PC-3 (cell line): ENCODE measurements at regions not wholly inside any gene's neighbourhood (a gene's known extent, or its start where the extent isn't known, plus 50 kb on each side); places are given as distances from the start of the nearest gene placed in this dataset.

Experiments
- ATAC-seq: fragments of 200-7000 bp; cut with Tn5 transposase; 2 replicates; pipeline ENCODE4 v1.9.1; 2020; ENCODE audit warnings: mild to moderate bottlenecking, moderate library complexity
- BruUV-seq: library from RNA; stranded (reverse); fragments of 400-500 nt; replicated peaks from 2 replicates; lab custom pipeline; 2021; lab: Mats Ljungman, UMichigan
- CTCF ChIA-PET: fragments of 300-600 bp; sonication (Branson Sonifier 250); formaldehyde crosslinking; loops from one replicate; lab custom pipeline; 2022; ENCODE audit warnings: antibody characterized with exemption; lab: Charles Lee
- POLR2A ChIA-PET: fragments of 300-600 bp; sonication (Branson Sonifier 250); formaldehyde crosslinking; loops from one replicate; lab custom pipeline; 2022; ENCODE audit warnings: antibody characterized with exemption; ENCODE audit not compliant: unreplicated experiment; lab: Charles Lee
- DNase-seq: peaks from one replicate; pipeline ENCODE4 v3.0.0-alpha.2; 2015
- H2AFZ ChIP-seq: fragments of 300-600 bp; sonication (generic); 2 replicates; pipeline ENCODE4 v1.6.0; 2016; ENCODE audit warnings: antibody characterized with exemption, low read length
- H3F3A ChIP-seq: fragments of 300-600 bp; sonication (generic); one replicate; pipeline ENCODE4 v1.6.0; 2017; ENCODE audit warnings: antibody characterized with exemption, low read length, control low read depth, mild to moderate bottlenecking; ENCODE audit not compliant: unreplicated experiment
- H3K27ac ChIP-seq: fragments of 300-600 bp; sonication (generic); 2 replicates; pipeline ENCODE4 v1.5.1; 2016; ENCODE audit warnings: mild to moderate bottlenecking, low read length
- H3K27me3 ChIP-seq: fragments of 300-600 bp; sonication (generic); 2 replicates; pipeline ENCODE4 v1.6.1; 2016; ENCODE audit warnings: low read length, mixed read lengths
- H3K36me3 ChIP-seq: fragments of 300-600 bp; sonication (generic); 2 replicates; pipeline ENCODE4 v1.6.1; 2016; ENCODE audit warnings: low read depth, mixed run types, low read length, mixed read lengths
- H3K4me1 ChIP-seq: fragments of 300-600 bp; sonication (generic); 2 replicates; pipeline ENCODE4 v1.5.1; 2016; ENCODE audit warnings: low read length; ENCODE audit not compliant: insufficient read depth
- H3K4me2 ChIP-seq: fragments of 300-600 bp; sonication (generic); 2 replicates; pipeline ENCODE4 v1.6.0; 2016; ENCODE audit warnings: low read length
- H3K4me3 ChIP-seq: fragments of 300-600 bp; sonication (generic); 2 replicates; pipeline ENCODE4 v1.5.1; 2016; ENCODE audit warnings: mild to moderate bottlenecking, low read length, mixed read lengths
- H3K79me2 ChIP-seq: fragments of 300-600 bp; sonication (generic); 2 replicates; pipeline ENCODE4 v1.6.1; 2017; ENCODE audit warnings: low read length, mixed read lengths
- H3K9ac ChIP-seq: fragments of 300-600 bp; sonication (generic); 2 replicates; pipeline ENCODE4 v1.6.0; 2016; ENCODE audit warnings: mild to moderate bottlenecking, low read length
- H3K9me2 ChIP-seq: fragments of 300-600 bp; sonication (generic); replicated peaks from 2 replicates; pipeline ENCODE4 v1.6.1; 2016; ENCODE audit warnings: mixed run types, low read length, mixed read lengths
- H3K9me3 ChIP-seq: fragments of 300-600 bp; sonication (generic); 2 replicates; pipeline ENCODE4 v1.6.1; 2016; ENCODE audit warnings: low read length, mixed read lengths
- H4K20me1 ChIP-seq: fragments of 300-600 bp; sonication (generic); 2 replicates; pipeline ENCODE4 v1.6.1; 2016; ENCODE audit warnings: low read length, mixed read lengths
- EZH2 ChIP-seq: fragments of 300-600 bp; sonication (generic); IDR thresholded peaks from one replicate; pipeline ENCODE4 v1.6.1; 2017; ENCODE audit warnings: antibody characterized with exemption, mild to moderate bottlenecking, low read length; ENCODE audit not compliant: unreplicated experiment
- EZH2phosphoT487 ChIP-seq: fragments of 300-600 bp; sonication (generic); IDR thresholded peaks from 2 replicates; pipeline ENCODE4 v1.6.1; 2018; ENCODE audit warnings: mild to moderate bottlenecking, antibody characterized with exemption, low read length, borderline replicate concordance
- intact Hi-C: fragments of 100-400 bp; cut with micrococcal nuclease; formaldehyde crosslinking; loops from 2 replicates; pipeline ENCODE4 v1.9.0; 2023
- TF ChIP-seq, protein P1 (sequence below): fragments of 300-600 bp; sonication (generic); conservative IDR thresholded peaks from 2 replicates; pipeline ENCODE4 v1.5.1; 2017; ENCODE audit warnings: antibody characterized with exemption, low read depth, mild to moderate bottlenecking, low read length

DNA sequence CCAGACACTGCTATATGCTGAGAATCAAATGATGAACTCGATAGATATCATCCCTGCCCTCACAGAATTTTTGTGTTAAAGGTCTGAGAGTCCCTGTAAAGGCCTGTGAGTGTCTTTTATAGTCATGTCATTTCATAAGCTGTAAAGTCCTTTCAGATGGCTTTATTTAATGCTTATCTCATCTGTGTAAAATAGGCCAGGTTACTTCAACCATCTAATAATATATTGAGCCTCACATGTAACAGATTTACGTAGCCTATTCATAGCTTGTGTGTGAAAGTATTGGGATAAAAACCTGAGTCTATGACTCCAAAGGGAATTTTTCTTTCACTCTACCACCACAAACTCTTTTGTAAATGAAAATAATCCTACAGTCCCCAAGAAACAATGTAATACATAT, 672.0 kb upstream of the SYT4 start:
- no peak overlapping the region for H3K4me3 ChIP-seq
- no peaks in the 10 kb centered on the region for H3K27me3 ChIP-seq
- intact Hi-C loops = no loop called here
- H3K4me2 ChIP-seq = no peak overlapping the region
- H4K20me1 ChIP-seq = no peaks in the 10 kb centered on the region
- no peak overlapping the region for H2AFZ ChIP-seq
- no peaks in the 10 kb centered on the region for H3K36me3 ChIP-seq
- H3K9me2 ChIP-seq = no peaks in the 10 kb centered on the region
- H3K4me1 ChIP-seq = no peaks in the 10 kb centered on the region
- CTCF ChIA-PET = no interaction called here
- POLR2A ChIA-PET = no interaction called here
- no peak overlapping the region for H3K27ac ChIP-seq
- no peaks in the 10 kb centered on the region for H3K79me2 ChIP-seq
- no peaks in the 10 kb centered on the region for H3F3A ChIP-seq
- DNase-seq = no peak
- TF ChIP-seq EZH2 (no peak), EZH2phosphoT487 (no peak)
- TF ChIP-seq, protein P1, sequence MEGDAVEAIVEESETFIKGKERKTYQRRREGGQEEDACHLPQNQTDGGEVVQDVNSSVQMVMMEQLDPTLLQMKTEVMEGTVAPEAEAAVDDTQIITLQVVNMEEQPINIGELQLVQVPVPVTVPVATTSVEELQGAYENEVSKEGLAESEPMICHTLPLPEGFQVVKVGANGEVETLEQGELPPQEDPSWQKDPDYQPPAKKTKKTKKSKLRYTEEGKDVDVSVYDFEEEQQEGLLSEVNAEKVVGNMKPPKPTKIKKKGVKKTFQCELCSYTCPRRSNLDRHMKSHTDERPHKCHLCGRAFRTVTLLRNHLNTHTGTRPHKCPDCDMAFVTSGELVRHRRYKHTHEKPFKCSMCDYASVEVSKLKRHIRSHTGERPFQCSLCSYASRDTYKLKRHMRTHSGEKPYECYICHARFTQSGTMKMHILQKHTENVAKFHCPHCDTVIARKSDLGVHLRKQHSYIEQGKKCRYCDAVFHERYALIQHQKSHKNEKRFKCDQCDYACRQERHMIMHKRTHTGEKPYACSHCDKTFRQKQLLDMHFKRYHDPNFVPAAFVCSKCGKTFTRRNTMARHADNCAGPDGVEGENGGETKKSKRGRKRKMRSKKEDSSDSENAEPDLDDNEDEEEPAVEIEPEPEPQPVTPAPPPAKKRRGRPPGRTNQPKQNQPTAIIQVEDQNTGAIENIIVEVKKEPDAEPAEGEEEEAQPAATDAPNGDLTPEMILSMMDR = no peak
- H3K9ac ChIP-seq = no peak overlapping the region
- BruUV-seq = no TSS peak
- no peaks in the 10 kb centered on the region for H3K9me3 ChIP-seq
- no peak for ATAC-seq

DNA sequence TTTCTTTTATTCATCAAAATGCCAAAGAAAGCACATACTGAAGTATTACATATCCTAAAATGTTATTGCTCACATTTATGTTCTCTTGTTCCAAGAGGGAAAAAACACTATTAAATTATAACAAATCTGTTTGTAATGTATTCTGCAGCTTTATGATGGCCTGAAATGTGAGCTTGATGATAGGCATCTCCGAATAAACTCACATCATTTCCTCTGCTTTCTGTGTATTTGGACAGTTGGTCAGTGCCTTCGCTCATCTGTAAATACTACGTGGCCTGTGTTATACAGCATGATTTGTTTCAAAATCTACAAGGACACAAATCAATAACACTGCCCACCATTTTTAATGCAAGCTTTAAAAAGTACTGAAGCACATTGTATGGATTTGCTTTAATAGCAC, 672.8 kb upstream of the SYT4 start:
- no peak overlapping the region for H3K4me3 ChIP-seq
- no peaks in the 10 kb centered on the region for H3K36me3 ChIP-seq
- no peak overlapping the region for H2AFZ ChIP-seq
- H3K9me2 ChIP-seq = no peaks in the 10 kb centered on the region
- CTCF ChIA-PET = no interaction called here
- H3K27ac ChIP-seq = no peak overlapping the region
- no peak overlapping the region for H3K4me2 ChIP-seq
- H3F3A ChIP-seq = no peaks in the 10 kb centered on the region
- H4K20me1 ChIP-seq = no peaks in the 10 kb centered on the region
- DNase-seq = no peak
- no TSS peak for BruUV-seq
- no peaks in the 10 kb centered on the region for H3K4me1 ChIP-seq
- intact Hi-C loops = no loop called here
- POLR2A ChIA-PET = no interaction called here
- H3K9me3 ChIP-seq = no peaks in the 10 kb centered on the region
- H3K9ac ChIP-seq = no peak overlapping the region
- TF ChIP-seq, protein P1 = no peak
- TF ChIP-seq EZH2phosphoT487 (no peak), EZH2 (no peak)
- no peaks in the 10 kb centered on the region for H3K79me2 ChIP-seq
- H3K27me3 ChIP-seq = no peaks in the 10 kb centered on the region
- no peak for ATAC-seq

DNA sequence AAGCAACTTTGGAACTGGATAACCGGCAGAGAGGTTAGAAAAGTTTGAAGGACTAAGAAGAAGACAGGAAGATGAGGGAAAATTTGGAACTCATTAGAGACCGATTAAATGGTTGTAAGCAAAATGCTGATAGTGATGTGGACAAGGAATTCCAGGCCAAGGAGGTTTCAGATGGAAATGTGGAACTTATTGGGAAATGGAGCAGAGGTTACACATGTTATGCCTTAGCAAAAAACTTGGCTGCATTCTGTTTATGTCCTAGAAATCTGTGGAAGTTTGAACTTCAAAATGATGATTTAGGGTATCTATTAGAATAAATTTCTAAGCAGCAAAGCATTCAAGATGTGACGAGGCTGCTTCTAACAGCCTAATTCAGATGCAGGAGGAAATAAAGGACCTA, 675.1 kb upstream of the SYT4 start:
- Histone ChIP-seq H2AFZ (no peak overlapping the region), H3K9ac (no peak overlapping the region), H3K79me2 (no peaks in the 10 kb centered on the region), H3K27me3 (no peaks in the 10 kb centered on the region), H4K20me1 (no peaks in the 10 kb centered on the region), H3K4me2 (no peak overlapping the region), H3K36me3 (no peaks in the 10 kb centered on the region), H3K9me3 (no peaks in the 10 kb centered on the region), H3K9me2 (no peaks in the 10 kb centered on the region), H3F3A (no peaks in the 10 kb centered on the region), H3K27ac (no peak overlapping the region), H3K4me3 (no peak overlapping the region), H3K4me1 (no peaks in the 10 kb centered on the region)
- TF ChIP-seq, protein P1 = no peak
- TF ChIP-seq EZH2phosphoT487 (no peak), EZH2 (no peak)
- DNase-seq (no peak), ATAC-seq (no peak)
- CTCF ChIA-PET = no interaction called here
- POLR2A ChIA-PET = no interaction called here
- BruUV-seq = no TSS peak
- intact Hi-C loops = no loop called here
